ENCODE measurements at regions not wholly inside any gene's neighbourhood (a gene's known extent, or its start where the extent isn't known, plus 50 kb on each side); places are given as distances from the start of the nearest gene placed in this dataset.

GRCh38 chr2:150607390-150607811 lies 119.9 kb upstream of the RND3 start:
- TF ChIP-seq GATA2 (IDR thresholded peaks at IDR 0.05; ENCODE audit: low read depth, low read length) (no peak), GATA3 (IDR thresholded peaks at IDR 0.05; ENCODE audit: low read depth, low read length) (no peak)

All from SH-SY5Y (cell line).